ENCODE measurements at regions not wholly inside any gene's neighbourhood (a gene's known extent, or its start where the extent isn't known, plus 50 kb on each side); places are given as distances from the start of the nearest gene placed in this dataset.

DNA sequence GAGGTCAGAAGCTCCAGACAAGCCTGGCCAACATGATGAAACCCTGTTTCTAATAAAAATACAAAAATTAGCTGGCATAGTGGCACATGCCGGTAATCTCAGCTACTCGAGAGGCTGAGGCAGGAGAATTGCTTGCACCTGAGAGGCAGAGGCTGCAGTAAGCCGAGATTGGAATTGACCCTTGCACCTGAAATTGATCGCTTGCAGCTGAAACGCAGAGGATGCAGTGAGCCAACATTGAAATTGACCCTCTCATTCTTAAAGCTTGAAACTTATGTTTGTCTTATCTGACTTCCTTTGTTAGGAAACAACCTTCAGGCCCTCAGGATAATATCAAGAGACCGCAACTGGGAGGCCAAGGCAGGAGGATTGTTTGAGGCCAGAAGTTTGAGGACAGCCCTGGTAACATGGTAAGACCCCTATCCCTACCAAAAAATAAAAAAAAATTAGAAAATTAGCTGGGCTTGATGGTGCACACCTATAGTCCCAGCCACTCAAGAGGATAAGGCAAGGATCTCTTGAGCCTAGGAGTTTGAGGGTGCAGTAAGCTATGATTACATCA lies 376.6 kb upstream of the XYLT1 start:
- DNase-seq: no peak

DNA sequence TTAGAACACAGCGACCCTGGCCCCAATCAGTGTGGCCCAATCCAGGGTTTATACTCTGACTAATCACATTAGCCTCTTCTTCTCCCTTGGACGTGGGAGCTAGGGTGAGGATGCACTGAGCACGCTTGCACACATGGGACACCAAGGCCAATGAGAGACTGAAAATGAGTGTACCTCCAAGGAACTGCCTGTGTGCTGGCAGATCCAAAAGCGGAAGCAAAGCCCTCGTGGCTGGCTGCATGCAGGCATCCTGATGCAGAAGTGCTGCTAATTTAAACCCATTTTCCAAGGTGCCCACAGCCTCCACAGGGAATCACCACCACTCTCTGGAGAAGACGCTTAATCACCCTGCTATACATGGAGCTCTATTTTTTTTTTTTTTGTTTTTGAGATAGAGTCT lies 375.3 kb upstream of the XYLT1 start:
- no peak for DNase-seq

DNA sequence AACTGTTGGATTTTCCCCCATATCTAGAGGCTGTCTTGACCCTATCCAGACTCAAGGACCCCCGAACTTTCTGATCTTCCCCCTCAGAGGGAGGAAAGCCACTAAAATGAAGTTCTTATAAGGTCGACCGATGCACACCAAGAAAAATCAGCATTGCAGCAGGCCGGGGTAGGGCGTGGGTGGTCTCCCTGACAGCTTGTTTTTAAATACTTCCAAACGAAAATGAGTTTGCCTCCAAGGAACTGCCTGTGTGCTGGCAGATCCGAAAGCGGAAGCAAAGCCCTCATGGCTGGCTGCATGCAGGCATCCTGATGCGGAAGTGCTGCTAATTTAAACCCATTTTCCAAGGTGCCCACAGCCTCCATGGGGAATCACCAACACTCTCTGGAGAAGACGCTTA lies 374.3 kb upstream of the XYLT1 start:
- DNase-seq: no peak

DNA sequence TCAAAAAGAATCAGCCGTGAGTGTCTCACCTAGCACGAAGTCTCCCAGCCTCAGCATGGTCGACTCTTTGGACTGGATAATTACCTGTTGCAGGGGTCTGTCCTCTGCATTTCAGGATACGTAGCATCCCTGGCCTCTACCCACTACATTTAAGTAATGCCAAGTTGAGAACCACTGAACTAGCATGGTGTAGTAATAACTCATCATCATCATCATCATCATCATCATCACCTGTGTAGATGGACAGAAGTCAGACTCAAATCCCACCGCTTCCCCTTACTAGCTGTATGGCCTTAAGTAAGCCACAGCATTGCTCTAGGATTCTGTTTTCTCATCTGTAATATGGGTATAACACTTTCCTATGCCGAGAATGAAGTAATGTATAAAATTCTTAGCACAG lies 373.1 kb upstream of the XYLT1 start:
- DNase-seq: no peak

DNA sequence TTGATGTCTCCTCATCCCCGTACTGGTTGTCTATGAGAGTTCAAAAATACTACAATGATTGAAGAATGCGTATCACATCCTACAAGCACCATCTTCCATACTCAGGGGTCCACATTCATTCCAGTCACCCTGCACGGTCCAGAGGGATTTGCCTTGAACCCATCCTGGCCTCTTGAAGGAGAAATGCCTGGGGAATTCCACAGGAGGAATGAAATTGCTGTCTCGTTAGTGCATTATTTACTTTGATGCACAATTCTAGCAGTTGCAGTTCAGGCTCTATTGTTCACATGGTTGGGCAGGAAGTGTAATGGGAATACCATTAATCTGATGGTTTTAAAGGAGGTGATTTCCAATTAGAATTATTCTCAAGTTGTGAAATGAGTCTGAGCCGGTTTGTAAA lies 369.1 kb upstream of the XYLT1 start:
- no peak for DNase-seq

DNA sequence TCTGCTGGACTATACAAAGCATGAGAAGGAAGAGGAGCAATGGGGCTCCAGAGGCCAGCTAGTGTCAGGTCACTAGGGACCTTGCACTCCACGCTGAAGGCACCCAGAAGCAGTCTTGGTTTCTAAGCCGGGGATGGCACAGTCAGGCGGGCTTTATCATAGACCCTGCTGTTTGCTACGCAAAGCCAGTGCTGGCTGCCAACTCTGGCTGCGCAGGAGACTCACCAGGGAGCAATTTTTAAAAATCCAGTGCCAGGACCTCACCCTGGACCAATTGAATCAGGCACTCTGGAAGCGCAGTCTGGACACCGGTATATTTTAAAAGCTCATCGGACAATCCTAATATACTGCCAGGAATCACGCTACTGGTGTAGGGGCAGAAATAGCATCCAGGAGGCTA lies 368.5 kb upstream of the XYLT1 start:
- no peak for DNase-seq

DNA sequence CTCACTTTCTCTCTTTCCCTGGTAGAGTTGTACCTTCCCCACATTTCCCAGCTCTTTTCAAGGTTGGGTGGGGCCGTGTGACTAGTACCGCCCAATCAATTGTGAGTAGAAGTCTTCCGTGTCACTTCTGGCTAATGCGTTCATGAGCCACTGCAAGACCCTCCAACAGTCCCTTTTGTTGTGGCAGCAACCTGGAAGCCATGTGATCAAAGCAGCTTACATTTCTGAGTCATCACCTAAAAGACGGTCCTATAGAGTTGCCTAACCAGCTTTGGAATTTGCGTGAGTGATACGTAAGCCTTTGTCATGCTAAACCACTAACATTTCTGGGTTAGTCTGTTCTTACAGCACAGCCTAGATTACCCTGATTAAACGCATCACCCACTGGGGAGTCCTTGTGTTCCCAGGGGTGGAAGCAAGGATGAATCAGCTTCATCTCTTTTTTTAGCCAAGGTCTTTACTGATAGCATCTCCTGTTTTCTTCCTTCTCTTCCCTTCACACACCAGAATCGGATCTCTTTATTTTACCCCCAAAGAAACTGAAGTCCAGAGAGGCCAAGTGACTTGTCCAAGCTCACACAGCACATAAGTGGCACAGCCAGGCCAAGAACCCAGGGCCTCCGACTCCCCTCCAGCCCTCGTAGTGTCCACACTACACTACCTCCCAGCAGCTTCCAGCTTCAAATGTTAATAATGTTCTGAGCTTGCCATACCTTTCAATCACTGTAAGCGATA lies 366.3 kb upstream of the XYLT1 start:
- no peak for DNase-seq

DNA sequence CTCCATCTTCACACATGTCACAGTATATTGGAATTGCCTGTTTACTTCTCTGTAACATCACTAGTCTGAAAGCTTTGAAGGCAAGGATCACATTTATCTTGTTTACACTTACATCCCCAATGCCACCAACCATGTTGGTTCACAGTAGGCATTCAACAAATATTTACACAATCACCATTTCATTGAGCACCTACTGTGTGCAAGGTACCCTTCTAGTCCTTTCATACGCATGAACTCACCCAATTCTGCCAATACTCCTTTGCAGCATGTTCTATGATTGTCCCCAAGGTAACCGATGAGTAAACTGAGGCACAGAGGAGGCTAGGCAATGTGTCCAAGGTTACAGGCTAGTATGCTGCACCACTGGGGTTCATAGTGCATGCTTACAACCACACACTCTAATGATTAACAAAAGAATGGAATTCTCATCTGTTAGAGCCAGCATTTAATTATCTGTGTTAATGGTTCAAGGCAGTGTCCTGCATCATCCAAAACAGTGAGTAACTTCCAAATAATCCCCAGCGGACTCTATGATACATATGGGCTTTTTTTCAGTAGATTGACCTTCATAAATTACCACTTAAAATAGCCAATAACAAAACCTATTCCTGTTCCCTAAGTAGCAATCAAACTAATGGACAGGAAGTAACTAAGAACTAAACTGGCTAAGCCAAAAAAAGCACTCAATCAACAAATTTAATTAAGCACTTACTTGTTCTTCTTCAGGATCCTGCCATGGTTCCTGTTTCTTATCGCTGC lies 364.5 kb upstream of the XYLT1 start:
- no peak for DNase-seq

DNA sequence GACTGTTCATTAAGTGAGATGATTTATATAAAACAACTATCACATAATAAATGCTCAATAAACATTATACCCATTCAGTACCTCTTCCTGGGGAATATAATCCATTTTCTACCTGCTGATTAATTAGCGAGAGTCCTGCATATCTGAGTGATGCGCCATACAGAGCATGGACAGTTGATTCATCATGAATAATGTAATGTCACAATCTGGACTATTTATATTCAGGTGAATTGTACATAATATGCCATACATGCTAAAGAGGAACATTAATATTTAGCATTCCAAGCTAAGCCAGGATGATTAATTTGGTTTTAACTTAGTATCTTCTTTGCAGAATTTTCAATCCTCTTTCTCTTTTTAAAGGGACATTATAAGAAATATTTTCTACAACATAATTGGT lies 362.0 kb upstream of the XYLT1 start:
- no peak for DNase-seq

DNA sequence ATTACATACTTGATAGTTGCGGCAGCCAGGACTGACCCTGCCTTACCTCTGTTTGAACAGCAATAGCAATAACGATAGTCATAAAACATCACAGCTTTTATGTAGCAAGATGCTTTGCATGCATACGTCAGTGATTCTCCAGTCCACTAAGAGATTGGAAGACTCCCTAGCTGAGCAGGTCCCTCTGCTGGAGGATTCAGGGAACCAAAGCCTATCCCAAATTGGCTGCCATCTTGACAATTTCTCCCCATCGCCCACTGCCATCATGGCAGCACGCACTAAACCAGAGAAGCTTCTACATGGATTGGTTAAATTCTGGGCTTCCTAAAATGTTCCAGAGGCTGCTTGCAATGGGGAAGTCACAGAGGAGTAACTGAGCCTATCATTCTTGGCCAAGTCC lies 360.6 kb upstream of the XYLT1 start:
- no peak for DNase-seq

DNA sequence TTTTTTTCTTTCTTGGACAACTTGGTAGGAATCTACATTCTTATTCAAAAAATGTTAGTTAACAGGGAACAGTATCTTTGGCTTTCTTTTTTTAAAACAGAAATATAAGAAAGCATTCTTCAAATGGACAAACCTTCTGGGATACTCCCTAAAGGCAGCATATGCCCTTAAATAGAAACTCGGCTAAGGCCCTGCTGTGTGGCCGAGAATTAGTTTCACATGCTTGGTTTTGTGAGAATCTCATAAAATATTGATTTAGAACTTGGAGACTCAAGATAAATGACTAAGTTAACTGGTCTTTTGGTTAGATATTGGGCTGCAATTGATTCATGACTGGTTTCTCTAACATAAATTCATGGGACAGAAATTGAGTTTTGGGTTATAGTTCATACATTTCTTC lies 359.9 kb upstream of the XYLT1 start:
- DNase-seq: no peak

DNA sequence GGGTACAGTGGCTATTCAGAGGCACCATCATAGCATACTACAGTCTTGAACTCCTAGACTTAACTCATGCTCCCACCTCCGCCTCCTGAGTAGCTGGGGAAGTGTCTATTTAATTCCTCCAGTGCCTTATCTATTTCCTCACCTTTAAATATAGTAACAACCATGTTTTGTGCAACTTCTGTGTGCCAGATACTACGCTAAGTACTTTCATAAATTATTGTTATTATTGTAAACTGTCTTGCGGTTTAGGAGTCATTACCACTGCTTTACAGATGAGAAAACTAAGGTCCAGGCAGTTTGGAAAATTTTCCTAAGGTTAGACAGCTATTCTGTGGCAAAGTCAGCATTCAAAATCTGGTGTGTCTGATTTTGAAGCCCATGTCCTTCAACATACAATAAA lies 359.1 kb upstream of the XYLT1 start:
- DNase-seq: no peak

DNA sequence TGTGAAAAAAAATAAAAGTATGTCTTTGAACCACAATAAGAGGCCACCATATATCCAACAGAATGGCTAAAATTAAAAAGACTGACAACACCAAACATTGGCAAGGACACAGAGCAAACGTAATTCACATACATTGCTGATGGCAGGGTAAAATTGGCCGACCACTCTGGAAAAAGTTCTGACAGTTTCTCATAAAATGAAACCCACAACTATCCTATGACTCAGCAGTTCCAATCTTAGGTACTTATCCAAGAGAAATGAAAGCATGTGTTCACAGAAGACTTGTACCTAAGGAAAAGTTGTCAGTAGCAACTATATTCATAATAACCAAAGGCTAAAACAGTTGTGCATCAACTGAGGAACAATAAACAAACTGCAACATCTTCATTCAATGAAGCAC lies 357.3 kb upstream of the XYLT1 start:
- DNase-seq: no peak

DNA sequence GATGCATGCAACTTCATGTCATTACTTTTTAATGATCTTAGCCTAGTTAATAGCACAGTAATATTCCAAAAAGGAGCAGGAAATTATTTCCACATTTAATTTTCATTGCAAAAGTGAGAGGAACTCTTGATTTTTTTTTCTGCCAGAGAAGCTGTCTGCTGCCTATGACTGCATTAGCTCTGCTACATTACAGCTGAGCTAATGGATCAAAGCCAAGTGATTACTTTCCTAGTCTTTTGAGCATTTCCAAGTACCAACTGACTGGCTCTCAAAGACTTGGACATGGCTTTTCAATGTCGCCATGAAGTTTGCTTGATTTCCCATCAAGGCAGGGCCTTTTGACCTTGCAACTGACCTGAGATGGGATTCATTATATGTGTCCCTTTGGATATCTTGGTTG lies 356.6 kb upstream of the XYLT1 start:
- no peak for DNase-seq

DNA sequence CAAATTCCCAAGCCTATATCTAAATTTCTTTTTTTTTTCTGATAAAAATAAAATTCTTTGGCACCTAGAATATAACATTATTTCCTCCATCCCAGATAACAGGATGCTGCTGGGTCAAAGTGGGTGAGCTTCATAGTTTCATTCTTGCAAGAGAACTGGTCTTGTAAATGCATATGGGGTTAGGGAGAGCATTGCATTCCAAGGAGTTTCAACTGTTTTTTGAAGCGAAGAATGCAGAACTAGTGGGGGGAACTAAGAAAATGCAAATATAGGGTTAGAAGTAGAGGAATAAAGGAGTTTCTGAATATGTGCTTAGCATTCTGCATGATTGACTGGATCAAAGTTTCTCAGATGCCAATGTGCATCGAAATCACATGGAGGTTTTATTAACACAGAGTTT lies 347.2 kb upstream of the XYLT1 start:
- DNase-seq: no peak

DNA sequence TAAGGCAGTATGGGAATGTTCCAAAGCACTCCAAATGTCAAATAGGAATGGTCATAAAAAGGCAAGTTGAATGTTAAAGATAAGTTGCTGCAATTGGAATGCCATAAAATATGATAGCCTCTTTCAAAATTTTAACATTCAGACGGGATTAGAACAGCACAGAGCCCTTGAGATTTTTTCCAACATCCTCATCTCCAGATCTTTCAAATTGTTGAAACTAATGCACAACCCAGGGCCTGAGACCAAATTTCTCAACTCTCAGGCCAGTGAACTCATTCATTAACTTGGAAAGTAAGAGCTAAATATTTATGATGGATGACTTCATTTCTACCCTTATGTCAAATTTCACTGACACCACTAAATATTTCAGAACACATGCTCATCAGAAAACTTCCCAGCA lies 346.5 kb upstream of the XYLT1 start:
- DNase-seq: no peak

DNA sequence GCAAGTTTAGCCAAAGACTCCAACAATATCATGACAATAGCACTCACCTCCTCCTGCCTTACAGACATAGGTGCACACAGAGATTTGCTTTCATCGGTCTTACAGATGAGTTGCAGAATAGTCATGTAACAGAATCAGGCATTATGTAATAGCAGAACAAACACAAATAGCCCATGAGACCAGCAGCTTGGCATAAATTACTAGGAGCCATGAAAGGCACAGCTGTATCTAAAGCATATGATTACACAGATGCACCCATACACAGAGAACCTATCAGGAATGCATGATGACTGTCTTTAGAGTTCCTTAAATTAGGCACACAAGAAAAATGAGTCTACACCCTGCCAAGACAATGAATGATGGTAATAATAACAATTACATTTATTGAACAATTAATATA lies 342.0 kb upstream of the XYLT1 start:
- no peak for DNase-seq

DNA sequence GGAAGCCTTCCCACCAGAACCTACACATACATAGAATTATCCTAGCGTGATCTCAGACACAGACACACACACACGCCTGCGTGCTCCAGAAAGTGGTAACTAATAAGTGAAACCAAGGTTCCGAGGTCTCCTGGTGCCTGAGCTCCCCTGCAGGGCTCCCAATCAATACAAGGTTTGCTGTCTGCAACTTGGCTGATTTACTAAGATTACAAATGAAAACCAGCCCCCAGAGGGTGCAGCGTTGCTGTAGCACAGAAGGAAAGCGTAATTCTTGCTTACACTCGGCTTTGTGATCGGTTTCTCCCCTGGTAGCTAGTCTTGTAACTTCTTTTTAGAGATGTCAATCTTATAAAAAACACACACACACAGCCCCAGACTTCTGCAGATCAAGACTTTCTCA lies 334.1 kb upstream of the XYLT1 start:
- DNase-seq: no peak

DNA sequence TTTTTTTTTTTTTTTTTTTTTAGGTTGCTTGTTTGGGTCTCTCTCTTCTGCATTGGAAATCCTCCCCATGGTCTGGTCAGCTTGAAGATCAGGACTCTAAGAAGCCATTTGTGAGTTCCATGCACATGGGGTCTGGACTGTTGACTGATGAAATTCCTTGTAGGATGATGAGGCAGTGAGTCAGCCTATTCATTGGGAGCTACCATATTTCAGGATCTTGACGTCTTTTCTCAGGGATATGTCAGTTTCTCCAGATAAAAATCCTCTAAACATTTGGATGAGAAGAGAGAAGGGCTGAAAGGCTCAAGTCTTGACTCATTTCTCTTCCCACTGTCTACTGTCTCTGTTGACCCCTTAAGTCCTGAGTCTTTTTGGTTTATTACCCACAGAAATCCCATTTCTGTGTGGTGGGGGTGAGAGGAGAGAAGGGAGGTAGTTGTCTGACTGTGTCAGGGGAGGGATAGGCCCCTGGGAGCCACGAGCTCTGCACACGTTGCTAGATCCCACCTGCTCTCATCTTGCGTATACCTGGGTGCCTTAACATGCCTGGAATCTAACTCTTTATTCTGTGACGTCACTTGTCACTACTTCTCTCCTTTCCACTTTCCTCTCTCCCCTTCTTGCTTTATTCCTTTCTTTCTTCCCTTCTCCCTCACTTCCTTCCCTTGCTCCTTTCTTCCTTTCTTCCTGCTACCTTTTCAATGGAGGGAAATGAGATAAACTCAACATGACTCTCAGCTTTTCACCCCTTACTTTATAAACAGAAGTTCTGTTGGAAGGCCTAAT lies 333.1 kb upstream of the XYLT1 start:
- DNase-seq: no peak

DNA sequence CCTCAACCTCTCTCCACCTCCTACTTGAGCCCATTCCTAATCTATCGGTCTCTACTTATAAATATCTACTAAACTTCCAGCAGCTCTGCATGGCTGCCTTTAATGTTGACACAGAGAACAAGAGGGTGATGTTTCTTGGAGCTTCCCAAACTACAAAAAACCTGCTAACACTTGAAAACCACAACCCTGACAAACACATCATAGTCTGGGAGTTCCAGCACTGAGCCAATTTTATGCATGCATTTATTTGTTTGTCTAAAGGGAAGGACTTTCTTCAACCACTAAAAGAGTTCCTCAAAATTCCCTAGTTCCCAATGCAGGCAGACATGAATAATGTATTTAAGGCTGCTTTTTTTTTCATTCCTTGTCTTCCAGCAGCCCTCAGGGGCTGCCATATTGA lies 331.8 kb upstream of the XYLT1 start:
- DNase-seq: no peak

DNA sequence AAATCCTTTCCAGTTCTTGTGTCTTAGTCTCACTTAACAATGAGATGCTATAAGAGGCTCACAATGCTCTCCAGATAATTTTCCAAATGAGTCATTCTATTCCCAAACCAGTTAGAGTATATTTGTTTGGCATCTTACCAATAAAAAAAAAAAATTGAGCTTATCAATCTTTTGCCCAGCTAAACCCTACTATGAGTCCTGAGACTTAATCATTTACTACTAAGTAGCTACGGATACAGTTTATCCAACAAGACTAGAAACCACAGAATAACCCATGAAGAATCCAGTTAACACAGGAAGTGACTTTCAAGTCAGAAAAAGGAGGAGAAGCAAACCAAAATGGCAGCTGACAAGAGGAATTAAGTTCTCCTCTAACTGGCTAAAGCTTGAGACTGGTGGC lies 330.3 kb upstream of the XYLT1 start:
- no peak for DNase-seq

DNA sequence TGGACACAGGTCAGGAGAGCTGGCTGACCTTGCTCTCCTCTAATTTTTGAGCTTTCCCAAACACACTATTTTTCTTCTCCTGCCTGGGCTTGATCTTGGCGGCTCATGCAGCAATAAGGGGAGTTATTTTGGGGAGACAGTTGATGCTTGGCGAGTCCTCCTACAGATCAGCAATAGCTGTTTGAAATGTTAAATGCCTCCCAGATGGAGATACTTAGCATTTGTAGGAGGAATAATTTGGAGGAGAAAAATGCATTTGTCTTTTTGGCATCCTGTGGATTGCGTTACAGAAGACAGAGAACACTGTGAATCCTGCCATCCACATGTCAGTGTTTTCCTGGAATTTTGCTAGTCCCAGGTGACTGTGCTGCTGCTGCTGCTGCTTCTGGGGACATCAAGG lies 328.0 kb upstream of the XYLT1 start:
- DNase-seq: no peak

DNA sequence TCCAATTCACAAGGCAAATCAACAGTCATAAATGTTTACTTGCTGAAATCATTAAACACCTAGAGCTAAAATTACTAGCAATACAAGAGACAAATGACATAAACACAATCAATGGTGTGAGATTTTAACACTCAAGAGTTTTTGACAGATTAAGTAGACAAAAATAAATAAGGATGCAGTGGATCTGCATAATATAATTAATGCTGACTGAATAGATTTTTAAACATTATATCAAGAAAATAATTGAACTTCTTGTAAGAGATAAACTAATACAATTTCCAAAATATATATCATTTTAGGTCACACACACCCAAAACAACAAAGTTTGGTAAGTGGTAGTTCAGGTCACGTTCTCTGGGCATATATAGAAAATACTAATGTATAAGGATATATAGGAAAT lies 322.6 kb upstream of the XYLT1 start:
- DNase-seq: no peak

DNA sequence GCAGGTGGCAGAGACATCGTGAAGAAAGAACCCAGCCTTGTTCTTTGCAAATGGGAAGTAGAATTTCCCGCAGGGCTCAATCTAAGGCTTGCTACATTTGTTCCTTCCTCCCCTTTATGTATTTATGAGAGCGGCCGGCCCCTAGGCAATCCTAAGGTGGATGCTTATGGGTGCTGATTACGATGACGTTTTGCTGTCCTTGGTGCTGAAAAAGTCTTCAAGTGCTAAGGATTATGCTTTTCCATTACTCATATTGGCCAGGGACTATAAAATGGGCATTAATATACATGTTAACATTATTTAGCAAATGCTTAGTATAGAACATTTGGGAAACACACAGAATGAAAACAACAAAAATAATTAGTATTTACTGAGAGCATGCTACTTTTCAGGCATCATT lies 313.3 kb upstream of the XYLT1 start:
- no peak for DNase-seq

Data from CD4-positive, alpha-beta T cell treated with Interleukin-15 for 1 hour (primary cell).